CD4-positive, alpha-beta T cell treated with Interleukin-12 subunit alpha and Interleukin-12 subunit beta, for 1 hour (primary cell): ENCODE measurements at regions not wholly inside any gene's neighbourhood (a gene's known extent, or its start where the extent isn't known, plus 50 kb on each side); places are given as distances from the start of the nearest gene placed in this dataset.
"Not testable (repeated sequence)": the region's sequence is repeated elsewhere in the genome, so short reads cannot be mapped to it uniquely, and the experiment has no call there.

Source experiments
- DNase-seq: peaks from one replicate; pipeline ENCODE4 v3.0.0-alpha.2; 2020

DNA sequence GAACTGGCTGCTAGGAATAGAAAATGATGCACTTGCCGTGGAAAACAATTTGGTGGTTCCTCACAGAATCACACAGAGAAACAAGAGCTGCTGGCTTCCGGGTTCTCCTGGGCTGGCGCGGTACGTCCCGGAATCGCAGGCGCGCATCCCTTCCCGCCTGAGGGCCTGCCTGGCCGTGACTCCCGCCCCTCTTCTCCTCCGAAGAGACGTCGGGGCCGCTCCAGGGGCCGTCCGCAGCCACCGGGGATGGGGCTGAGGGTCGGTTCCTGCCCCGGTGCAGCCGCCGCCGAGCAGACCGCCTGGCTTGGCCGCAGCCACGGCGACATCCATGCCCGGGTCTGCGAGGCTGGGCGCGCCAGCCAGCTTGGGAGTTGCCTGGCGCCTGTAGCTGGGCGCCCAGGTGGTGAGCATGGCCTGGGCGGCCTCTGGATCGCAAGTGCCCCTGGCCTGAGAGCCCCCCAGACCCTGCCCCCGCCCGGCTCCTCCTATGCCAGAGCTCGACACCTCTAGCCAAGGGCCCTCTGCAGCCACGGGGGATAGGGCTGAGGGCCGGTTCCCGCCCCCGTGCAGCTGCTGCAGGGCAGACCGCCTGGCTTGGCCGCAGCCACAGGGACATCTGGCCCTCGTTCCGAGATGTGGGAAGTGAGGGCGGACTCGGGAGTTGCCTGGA is 83.9 kb upstream of the ZNG1F start:
- DNase-seq = peak; percentile 25

DNA sequence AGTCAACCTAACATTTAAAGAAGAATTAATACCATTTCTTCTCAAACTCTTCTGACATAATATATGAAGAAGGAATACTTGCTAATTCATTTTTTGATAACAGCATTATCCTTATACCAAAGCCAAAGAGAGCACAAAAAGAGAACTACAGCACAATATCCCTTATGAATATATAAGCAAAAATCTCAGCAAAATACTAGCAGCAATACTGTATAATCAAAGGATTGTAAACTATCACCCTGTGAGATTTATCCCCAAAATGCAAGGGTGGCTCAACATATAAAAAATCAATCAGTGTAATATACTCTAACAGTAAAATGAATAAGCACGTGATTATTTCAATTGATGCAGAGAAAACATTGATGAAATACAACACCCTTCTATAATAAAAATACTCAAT is 81.9 kb upstream of the ZNG1F start:
- DNase-seq = not testable (repeated sequence)

DNA sequence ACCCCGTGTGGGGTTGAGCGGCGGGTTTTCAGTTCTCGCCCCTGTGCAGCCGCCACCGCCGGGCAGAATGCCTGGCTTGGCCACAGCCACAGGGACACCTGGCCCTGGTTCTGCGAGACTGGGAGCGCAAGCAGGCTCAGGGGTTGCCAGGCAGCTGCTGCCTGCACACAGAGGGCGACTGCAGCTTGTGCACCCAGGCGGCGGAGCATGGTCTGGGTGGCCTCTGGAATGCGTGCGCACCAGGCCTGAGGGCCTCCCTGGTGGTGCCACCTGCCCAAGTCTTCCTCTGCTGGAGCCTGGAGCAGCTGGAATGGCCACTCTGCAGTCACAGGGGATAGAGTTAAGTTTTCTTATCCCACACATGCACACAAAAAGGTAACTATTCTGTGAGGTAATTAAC is 80.4 kb upstream of the ZNG1F start:
- not testable (repeated sequence) for DNase-seq

DNA sequence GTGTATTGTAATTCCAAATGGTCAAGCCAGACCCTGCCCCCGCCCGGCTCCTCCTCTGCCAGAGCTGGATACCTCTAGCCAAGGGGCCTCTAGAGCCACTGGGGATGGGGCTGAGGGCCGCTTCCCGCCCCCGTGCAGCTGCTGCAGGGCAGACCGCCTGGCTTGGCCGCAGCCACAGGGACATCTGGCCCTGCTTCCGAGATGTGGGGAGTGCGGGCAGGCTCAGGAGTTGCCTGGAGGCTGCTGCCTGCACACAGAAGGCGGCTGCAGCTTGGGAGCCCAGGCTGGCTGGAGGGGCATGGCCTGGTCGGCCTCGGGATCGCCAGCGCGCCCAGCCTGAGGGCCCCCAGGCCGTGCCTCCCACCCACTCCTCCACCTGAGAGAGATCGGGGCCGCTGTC is 79.9 kb upstream of the ZNG1F start:
- not testable (repeated sequence) for DNase-seq

DNA sequence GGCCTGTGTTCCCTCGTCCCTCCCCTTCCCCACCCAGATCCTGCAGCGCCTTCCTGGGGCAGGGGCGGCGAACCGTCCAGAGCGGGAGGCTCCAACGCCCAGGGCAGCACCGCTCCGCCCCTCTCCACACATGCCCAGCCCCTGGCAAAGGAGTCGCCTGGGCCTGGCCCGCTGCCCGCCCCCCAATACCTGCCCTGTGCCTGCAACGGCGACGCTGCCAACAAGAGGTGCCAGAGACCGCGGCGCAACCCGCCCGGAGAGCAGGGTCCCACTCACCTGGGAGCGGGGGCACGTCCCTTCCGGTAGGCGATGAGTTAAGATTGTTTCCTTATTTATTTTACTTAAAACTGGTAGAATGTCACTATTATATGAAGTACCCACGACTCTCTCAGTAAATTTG is 77.5 kb upstream of the ZNG1F start:
- not testable (repeated sequence) for DNase-seq

DNA sequence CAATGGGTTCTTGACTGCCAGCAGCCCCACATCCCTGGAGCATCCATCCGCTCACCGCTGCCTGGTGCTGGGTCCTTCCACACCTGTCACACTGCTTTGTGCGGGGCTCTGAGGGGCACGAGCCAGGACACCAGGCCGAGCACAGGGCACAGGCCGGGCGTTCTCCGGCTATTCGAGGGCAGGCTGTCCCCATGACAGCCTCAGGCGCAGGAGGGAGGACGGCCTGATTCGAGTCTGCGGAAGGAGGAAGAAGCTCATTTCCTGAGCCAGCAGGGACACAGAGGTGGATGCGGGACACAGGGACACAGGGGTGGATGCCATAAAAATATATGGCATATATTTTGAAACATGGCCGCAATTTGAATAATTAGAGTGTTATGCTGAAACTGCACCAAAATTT is 76.9 kb upstream of the ZNG1F start:
- not testable (repeated sequence) for DNase-seq

DNA sequence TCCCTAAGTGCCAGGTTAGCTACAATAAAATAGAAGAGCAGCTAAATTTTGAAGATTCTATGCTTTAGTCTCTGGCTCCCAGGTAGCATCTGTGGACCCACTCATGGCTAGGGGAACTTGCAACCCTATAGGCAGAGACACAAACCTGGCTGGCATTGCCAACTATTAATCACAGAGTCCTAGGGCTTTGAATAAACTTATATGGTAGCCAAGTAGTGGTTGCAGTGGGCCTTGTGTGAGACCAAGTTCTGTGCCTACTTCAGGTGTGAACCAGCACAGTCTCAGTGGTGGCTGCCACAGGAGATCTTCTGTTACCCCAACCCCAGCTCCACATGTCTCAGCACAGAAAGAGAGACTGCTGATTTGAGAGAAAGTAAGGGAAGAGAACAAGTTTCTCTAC is 62.9 kb upstream of the ZNG1F start:
- DNase-seq = not testable (repeated sequence)

DNA sequence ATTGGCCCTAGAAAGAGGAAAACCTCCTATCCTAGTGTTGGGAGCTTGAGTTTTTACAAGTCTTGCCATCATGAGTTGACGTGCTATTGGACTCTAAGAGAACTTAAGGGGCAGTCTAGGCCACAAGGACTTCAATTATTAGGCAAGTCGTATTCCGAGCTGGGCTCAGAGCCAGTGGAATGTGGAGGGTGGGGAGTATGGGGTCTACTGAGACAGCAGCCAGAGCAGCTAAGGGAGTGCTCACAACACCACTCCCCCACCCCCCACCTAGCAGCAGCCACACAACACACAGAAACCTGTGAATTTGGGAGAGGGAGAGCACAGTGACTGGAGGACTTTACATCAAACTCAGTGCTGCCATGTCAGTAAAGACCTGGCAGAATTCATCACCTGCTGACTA is 62.0 kb upstream of the ZNG1F start:
- DNase-seq = not testable (repeated sequence)

DNA sequence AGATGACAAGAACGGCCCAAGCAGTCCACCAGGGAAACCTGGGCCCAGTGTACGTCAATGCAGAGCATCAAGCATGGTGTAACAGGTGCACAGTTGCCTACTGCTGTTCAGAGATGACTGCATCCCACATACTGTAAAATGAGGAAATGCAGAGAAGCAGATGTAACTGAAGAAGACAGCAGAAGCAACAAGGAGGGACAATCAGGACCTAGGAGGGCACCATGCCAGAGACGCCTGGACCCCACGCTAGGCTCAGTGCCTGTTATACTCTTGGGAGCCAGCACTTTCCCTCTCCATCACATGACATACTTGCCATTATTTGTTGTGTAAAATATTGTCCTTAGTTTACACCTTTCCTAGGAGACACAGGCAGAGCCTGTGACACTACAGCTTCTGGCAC is 57.6 kb upstream of the ZNG1F start:
- not testable (repeated sequence) for DNase-seq
